ENCODE measurements at regions not wholly inside any gene's neighbourhood (a gene's known extent, or its start where the extent isn't known, plus 50 kb on each side); places are given as distances from the start of the nearest gene placed in this dataset.

GRCh38 chr16:49128740-49129139 lies 152.9 kb downstream of the CBLN1 start:
- H3K27ac ChIP-seq: no peak overlapping the region
- H3K27me3 ChIP-seq (ENCODE audit: insufficient read depth in 3 of 3, low read length in 2 of 3): no peaks in the 10 kb centered on the region
- TF ChIP-seq, protein P1, sequence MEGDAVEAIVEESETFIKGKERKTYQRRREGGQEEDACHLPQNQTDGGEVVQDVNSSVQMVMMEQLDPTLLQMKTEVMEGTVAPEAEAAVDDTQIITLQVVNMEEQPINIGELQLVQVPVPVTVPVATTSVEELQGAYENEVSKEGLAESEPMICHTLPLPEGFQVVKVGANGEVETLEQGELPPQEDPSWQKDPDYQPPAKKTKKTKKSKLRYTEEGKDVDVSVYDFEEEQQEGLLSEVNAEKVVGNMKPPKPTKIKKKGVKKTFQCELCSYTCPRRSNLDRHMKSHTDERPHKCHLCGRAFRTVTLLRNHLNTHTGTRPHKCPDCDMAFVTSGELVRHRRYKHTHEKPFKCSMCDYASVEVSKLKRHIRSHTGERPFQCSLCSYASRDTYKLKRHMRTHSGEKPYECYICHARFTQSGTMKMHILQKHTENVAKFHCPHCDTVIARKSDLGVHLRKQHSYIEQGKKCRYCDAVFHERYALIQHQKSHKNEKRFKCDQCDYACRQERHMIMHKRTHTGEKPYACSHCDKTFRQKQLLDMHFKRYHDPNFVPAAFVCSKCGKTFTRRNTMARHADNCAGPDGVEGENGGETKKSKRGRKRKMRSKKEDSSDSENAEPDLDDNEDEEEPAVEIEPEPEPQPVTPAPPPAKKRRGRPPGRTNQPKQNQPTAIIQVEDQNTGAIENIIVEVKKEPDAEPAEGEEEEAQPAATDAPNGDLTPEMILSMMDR (IDR thresholded peaks at IDR 0.05): no peak
- H3K4me1 ChIP-seq: no peaks in the 10 kb centered on the region
- H3K9me3 ChIP-seq: no peaks in the 10 kb centered on the region
- DNase-seq: no peak
- intact Hi-C loops (cut with DNase I): no loop called here
- H3K36me3 ChIP-seq (ENCODE audit: insufficient read depth in 1 of 2, low read depth in 1 of 2): no peaks in the 10 kb centered on the region
- no peak overlapping the region for H3K4me3 ChIP-seq
- ATAC-seq: no peak
- WGBS, 3 donors: 53 to 74% (median 65%) methylated on average over 2 of the region's 2 CpGs

DNA sequence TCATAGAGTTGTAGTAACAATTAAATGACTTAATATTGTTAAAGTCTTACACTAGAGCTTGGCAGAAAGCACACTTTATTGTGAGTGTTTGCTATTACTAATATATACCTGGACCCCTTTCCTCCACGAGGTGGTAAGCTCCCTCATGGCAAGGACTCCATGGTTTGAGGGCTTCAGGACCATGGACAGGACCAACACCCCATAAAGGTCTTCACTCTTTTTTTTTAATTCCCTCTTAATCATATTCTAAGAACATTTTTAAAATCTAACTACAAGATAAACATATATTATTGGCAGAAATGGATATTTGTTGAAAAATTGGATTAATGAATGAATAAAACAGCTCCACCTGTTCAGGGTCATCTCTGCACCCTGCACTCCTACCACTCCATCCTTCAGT lies 154.5 kb downstream of the CBLN1 start:
- intact Hi-C loops (cut with DNase I): no loop called here
- H3K27me3 ChIP-seq (ENCODE audit: insufficient read depth in 3 of 3, low read length in 2 of 3): no peaks in the 10 kb centered on the region

GRCh38 chr16:49121636-49122035 lies 160.0 kb downstream of the CBLN1 start:
- Histone ChIP-seq H3K4me3 (no peak overlapping the region), H3K27me3 (ENCODE audit: insufficient read depth in 3 of 3, low read length in 2 of 3) (no peaks in the 10 kb centered on the region), H3K9me3 (no peaks in the 10 kb centered on the region), H3K36me3 (ENCODE audit: insufficient read depth in 1 of 2, low read depth in 1 of 2) (no peaks in the 10 kb centered on the region), H3K4me1 (no peaks in the 10 kb centered on the region), H3K27ac (no peak overlapping the region)
- TF ChIP-seq, protein P1 (IDR thresholded peaks at IDR 0.05): no peak
- ATAC-seq (no peak), DNase-seq (no peak)
- intact Hi-C loops (cut with DNase I): no loop called here
- WGBS, 3 donors: 86 to 92% (median 87%) methylated on average over 5 of the region's 5 CpGs

More for the DNA sequence above, 154.5 kb downstream of the CBLN1 start:
- H3K4me3 ChIP-seq: no peak overlapping the region
- WGBS, 3 donors: 4 to 28% (median 25%) methylated on average over 1 of the region's 1 CpG
- H3K9me3 ChIP-seq: no peaks in the 10 kb centered on the region
- no peaks in the 10 kb centered on the region for H3K36me3 ChIP-seq (ENCODE audit: insufficient read depth in 1 of 2, low read depth in 1 of 2)
- TF ChIP-seq, protein P1 (IDR thresholded peaks at IDR 0.05): no peak
- no peak overlapping the region for H3K27ac ChIP-seq
- DNase-seq: no peak
- no peak for ATAC-seq
- no peaks in the 10 kb centered on the region for H3K4me1 ChIP-seq

- 57 to 70% (median 67%) methylated on average over 6 of the region's 6 CpGs for WGBS, 3 donors
- no peak overlapping the region for H3K4me3 ChIP-seq
- intact Hi-C loops (cut with DNase I): no loop called here
- no peaks in the 10 kb centered on the region for H3K4me1 ChIP-seq
- TF ChIP-seq, protein P1 (IDR thresholded peaks at IDR 0.05): no peak
- DNase-seq (no peak), ATAC-seq (no peak)
- no peaks in the 10 kb centered on the region for H3K27me3 ChIP-seq (ENCODE audit: insufficient read depth in 3 of 3, low read length in 2 of 3)
- H3K9me3 ChIP-seq: no peaks in the 10 kb centered on the region
- H3K27ac ChIP-seq: no peak overlapping the region
- H3K36me3 ChIP-seq (ENCODE audit: insufficient read depth in 1 of 2, low read depth in 1 of 2): no peaks in the 10 kb centered on the region
These were observed 161.0 kb downstream of the CBLN1 start for GRCh38 chr16:49120631-49121030.

GRCh38 chr16:49116873-49117272 lies 164.8 kb downstream of the CBLN1 start:
- Histone ChIP-seq H3K4me3 (no peak overlapping the region), H3K9me3 (no peaks in the 10 kb centered on the region), H3K36me3 (ENCODE audit: insufficient read depth in 1 of 2, low read depth in 1 of 2) (no peaks in the 10 kb centered on the region), H3K4me1 (peaks cover 10% of the 10 kb centered on the region), H3K27me3 (ENCODE audit: insufficient read depth in 3 of 3, low read length in 2 of 3) (no peaks in the 10 kb centered on the region), H3K27ac (no peak overlapping the region)
- intact Hi-C loops (cut with DNase I): no loop called here
- TF ChIP-seq, protein P1 (IDR thresholded peaks at IDR 0.05): no peak
- DNase-seq: no peak
- WGBS, 3 donors: 71 to 80% (median 74%) methylated on average over 7 of the region's 7 CpGs
- ATAC-seq: no peak

Data from psoas muscle (tissue), 7 donors.